ENCODE measurements at regions not wholly inside any gene's neighbourhood (a gene's known extent, or its start where the extent isn't known, plus 50 kb on each side); places are given as distances from the start of the nearest gene placed in this dataset.

DNA sequence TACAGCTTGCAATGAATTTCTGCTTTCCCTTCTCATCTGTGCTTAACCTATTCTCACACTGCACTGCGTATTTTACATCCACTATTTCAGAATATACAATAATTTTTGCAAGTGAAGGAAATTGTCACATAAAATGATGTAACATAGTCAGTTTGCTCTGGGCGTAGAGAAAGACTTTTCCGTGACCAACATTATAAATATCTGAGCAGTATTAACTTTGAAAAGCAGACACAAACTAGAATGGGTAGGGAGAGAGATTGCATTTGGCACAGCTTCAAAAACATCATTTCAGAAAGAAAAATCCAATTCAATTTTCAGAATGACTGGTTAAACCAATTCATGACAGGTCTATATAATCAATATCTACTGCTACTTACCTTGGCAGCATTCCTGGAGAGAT is 352.5 kb upstream of the MIR17HG start:
- Histone ChIP-seq H3K27ac (no peak overlapping the region), H3K27me3 (no peaks in the 10 kb centered on the region), H3K9me3 (no peaks in the 10 kb centered on the region), H3K4me3 (no peak overlapping the region), H3K4me1 (no peaks in the 10 kb centered on the region), H3K36me3 (no peaks in the 10 kb centered on the region)
- TF ChIP-seq, protein P1, sequence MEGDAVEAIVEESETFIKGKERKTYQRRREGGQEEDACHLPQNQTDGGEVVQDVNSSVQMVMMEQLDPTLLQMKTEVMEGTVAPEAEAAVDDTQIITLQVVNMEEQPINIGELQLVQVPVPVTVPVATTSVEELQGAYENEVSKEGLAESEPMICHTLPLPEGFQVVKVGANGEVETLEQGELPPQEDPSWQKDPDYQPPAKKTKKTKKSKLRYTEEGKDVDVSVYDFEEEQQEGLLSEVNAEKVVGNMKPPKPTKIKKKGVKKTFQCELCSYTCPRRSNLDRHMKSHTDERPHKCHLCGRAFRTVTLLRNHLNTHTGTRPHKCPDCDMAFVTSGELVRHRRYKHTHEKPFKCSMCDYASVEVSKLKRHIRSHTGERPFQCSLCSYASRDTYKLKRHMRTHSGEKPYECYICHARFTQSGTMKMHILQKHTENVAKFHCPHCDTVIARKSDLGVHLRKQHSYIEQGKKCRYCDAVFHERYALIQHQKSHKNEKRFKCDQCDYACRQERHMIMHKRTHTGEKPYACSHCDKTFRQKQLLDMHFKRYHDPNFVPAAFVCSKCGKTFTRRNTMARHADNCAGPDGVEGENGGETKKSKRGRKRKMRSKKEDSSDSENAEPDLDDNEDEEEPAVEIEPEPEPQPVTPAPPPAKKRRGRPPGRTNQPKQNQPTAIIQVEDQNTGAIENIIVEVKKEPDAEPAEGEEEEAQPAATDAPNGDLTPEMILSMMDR (IDR thresholded peaks at IDR 0.05) = no peak
- no peak for DNase-seq (ENCODE audit: low spot score)

GRCh38 chr13:90995614-90996013 is 351.9 kb upstream of the MIR17HG start:
- no peak for DNase-seq (ENCODE audit: low spot score)
- Histone ChIP-seq H3K4me3 (no peak overlapping the region), H3K9me3 (no peaks in the 10 kb centered on the region), H3K4me1 (no peaks in the 10 kb centered on the region), H3K27ac (no peak overlapping the region), H3K36me3 (no peaks in the 10 kb centered on the region), H3K27me3 (no peaks in the 10 kb centered on the region)
- TF ChIP-seq, protein P1 (IDR thresholded peaks at IDR 0.05) = no peak

GRCh38 chr13:90997951-90998350 is 349.5 kb upstream of the MIR17HG start:
- TF ChIP-seq, protein P1 (IDR thresholded peaks at IDR 0.05) = no peak
- Histone ChIP-seq H3K27ac (no peak overlapping the region), H3K4me3 (no peak overlapping the region), H3K36me3 (no peaks in the 10 kb centered on the region), H3K27me3 (no peaks in the 10 kb centered on the region), H3K9me3 (no peaks in the 10 kb centered on the region), H3K4me1 (no peaks in the 10 kb centered on the region)
- DNase-seq (ENCODE audit: low spot score) = no peak

DNA sequence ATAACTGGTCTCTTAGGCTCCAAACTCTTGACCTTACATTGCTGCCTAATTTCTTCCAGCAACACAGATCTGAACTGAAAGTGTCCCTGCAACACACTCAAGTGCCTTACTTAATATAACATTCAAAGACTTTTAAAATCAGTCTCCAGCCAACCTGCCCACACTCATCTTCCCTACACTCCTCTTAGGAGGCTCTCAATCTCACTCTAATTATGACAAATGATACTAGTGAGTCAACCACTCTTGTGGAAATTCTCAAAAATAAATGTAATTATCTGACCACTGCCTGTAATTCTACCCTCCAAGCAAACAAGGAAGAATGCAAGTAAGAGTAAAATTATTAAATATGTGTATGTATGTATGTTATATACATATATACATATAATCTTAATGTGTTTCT is 348.1 kb upstream of the MIR17HG start:
- DNase-seq (ENCODE audit: low spot score) = no peak
- no peak overlapping the region for H3K27ac ChIP-seq
- no peaks in the 10 kb centered on the region for H3K4me1 ChIP-seq
- H3K9me3 ChIP-seq = no peaks in the 10 kb centered on the region
- no peaks in the 10 kb centered on the region for H3K36me3 ChIP-seq
- H3K4me3 ChIP-seq = no peak overlapping the region
- no peaks in the 10 kb centered on the region for H3K27me3 ChIP-seq
- TF ChIP-seq, protein P1 (IDR thresholded peaks at IDR 0.05) = no peak

GRCh38 chr13:91001371-91001770 is 346.1 kb upstream of the MIR17HG start:
- H3K9me3 ChIP-seq = no peaks in the 10 kb centered on the region
- no peaks in the 10 kb centered on the region for H3K4me1 ChIP-seq
- no peak for DNase-seq (ENCODE audit: low spot score)
- no peak overlapping the region for H3K27ac ChIP-seq
- TF ChIP-seq, protein P1 (IDR thresholded peaks at IDR 0.05) = no peak
- no peak overlapping the region for H3K4me3 ChIP-seq
- no peaks in the 10 kb centered on the region for H3K27me3 ChIP-seq
- H3K36me3 ChIP-seq = no peaks in the 10 kb centered on the region

GRCh38 chr13:91014696-91015095 is 332.8 kb upstream of the MIR17HG start:
- TF ChIP-seq, protein P1 (IDR thresholded peaks at IDR 0.05) = no peak
- no peaks in the 10 kb centered on the region for H3K4me1 ChIP-seq
- H3K4me3 ChIP-seq = no peak overlapping the region
- H3K27me3 ChIP-seq = no peaks in the 10 kb centered on the region
- no peaks in the 10 kb centered on the region for H3K9me3 ChIP-seq
- H3K36me3 ChIP-seq = no peaks in the 10 kb centered on the region
- DNase-seq (ENCODE audit: low spot score) = no peak
- H3K27ac ChIP-seq = no peak overlapping the region

Measured in right atrium auricular region (tissue), 2 donors.